K562 (cell line): ENCODE measurements at regions not wholly inside any gene's neighbourhood (a gene's known extent, or its start where the extent isn't known, plus 50 kb on each side); places are given as distances from the start of the nearest gene placed in this dataset.

Experiments used
- ARID1B ChIP-seq: fragments of 450-650 bp; IDR thresholded peaks from 2 replicates; pipeline ENCODE4 v1.6.1; 2016; ENCODE audit warnings: antibody characterized with exemption, mild to moderate bottlenecking, inconsistent platforms
- CBX1 ChIP-seq: sonication (generic); IDR thresholded peaks from 2 replicates; pipeline ENCODE4 v1.6.1; 2016; ENCODE audit warnings: antibody characterized with exemption, low read depth, mild to moderate bottlenecking
- CCAR2 ChIP-seq: fragments of 200-400 bp; formaldehyde crosslinking; IDR thresholded peaks from 2 replicates; pipeline ENCODE4 v1.6.1; 2017; ENCODE audit warnings: mild to moderate bottlenecking, low read depth, low read length
- CHAMP1 ChIP-seq: fragments of 450-650 bp; IDR thresholded peaks from 2 replicates; pipeline ENCODE4 v1.6.1; 2016; ENCODE audit warnings: mild to moderate bottlenecking
- CREM ChIP-seq: IDR thresholded peaks from 2 replicates; pipeline ENCODE4 v1.6.1; 2014; ENCODE audit warnings: antibody characterized with exemption, low read depth
- E2F1 ChIP-seq: sonication (generic); formaldehyde crosslinking; IDR thresholded peaks from 2 replicates; pipeline ENCODE4 v1.8.1; 2023; ENCODE audit warnings: mild to moderate bottlenecking, missing genetic modification reagents, moderate library complexity
- HDAC6 ChIP-seq: IDR thresholded peaks from 2 replicates; pipeline ENCODE4 v1.6.1; 2012; ENCODE audit warnings: low read depth, mild to moderate bottlenecking, control low read depth, inconsistent platforms, low read length, moderate library complexity
- HDAC8 ChIP-seq: fragments of 450-650 bp; IDR thresholded peaks from 2 replicates; pipeline ENCODE4 v1.6.1; 2016; ENCODE audit warnings: mild to moderate bottlenecking, missing genetic modification characterization, moderate library complexity, missing compliant biosample characterization
- HEY1 ChIP-seq: fragments of 250-450 bp; sonication (Bioruptor Pico); IDR thresholded peaks from 2 replicates; pipeline ENCODE4 v1.5.0; 2020; ENCODE audit warnings: mild to moderate bottlenecking, moderate library complexity, borderline replicate concordance
- MCM3 ChIP-seq: fragments of 450-650 bp; IDR thresholded peaks from 2 replicates; pipeline ENCODE4 v1.6.1; 2016
- MYNN ChIP-seq, 2 experiments: sonication (generic); formaldehyde crosslinking in 1 of 2; IDR thresholded peaks; 2 replicates each; pipeline versions ENCODE4 v1.5.0 to v1.6.1; 2016 to 2020; ENCODE audit warnings: antibody characterized with exemption in 1 of 2, missing genetic modification reagents in 1 of 2
- NCOA1 ChIP-seq: fragments of 450-650 bp; IDR thresholded peaks from 2 replicates; pipeline ENCODE4 v1.6.1; 2016; ENCODE audit warnings: low read depth
- NFRKB ChIP-seq: fragments of 450-650 bp; IDR thresholded peaks from 2 replicates; pipeline ENCODE4 v1.6.1; 2016; ENCODE audit warnings: low read depth
- RBM22 ChIP-seq: fragments of 200-400 bp; formaldehyde crosslinking; IDR thresholded peaks from 2 replicates; pipeline ENCODE4 v1.6.1; 2018; ENCODE audit warnings: low read length, low read depth; ENCODE audit not compliant: poor library complexity, severe bottlenecking
- RBM25 ChIP-seq: fragments of 200-400 bp; formaldehyde crosslinking; IDR thresholded peaks from 2 replicates; pipeline ENCODE4 v1.6.1; 2018; ENCODE audit warnings: low read length, low read depth, moderate library complexity; ENCODE audit not compliant: severe bottlenecking
- SMARCC2 ChIP-seq: fragments of 450-650 bp; IDR thresholded peaks from 2 replicates; pipeline ENCODE4 v1.6.1; 2017; ENCODE audit warnings: antibody characterized with exemption, moderate library complexity, mild to moderate bottlenecking, low read depth
- SRSF9 ChIP-seq: fragments of 200-400 bp; formaldehyde crosslinking; IDR thresholded peaks from 2 replicates; pipeline ENCODE4 v1.6.1; 2017; ENCODE audit warnings: low read depth, low read length, borderline replicate concordance
- TAF7 ChIP-seq: fragments of 450-650 bp; IDR thresholded peaks from 2 replicates; pipeline ENCODE4 v1.6.1; 2016; ENCODE audit warnings: missing genetic modification characterization, missing compliant biosample characterization
- TEAD2 ChIP-seq: fragments of 450-650 bp; IDR thresholded peaks from 2 replicates; pipeline ENCODE4 v1.6.1; 2016; ENCODE audit warnings: missing genetic modification characterization, control low read depth, missing compliant biosample characterization
- THAP7 ChIP-seq: fragments of 250-450 bp; sonication (Bioruptor Pico); IDR thresholded peaks from 2 replicates; pipeline ENCODE4 v1.5.0; 2021
- THRAP3 ChIP-seq: fragments of 450-650 bp; IDR thresholded peaks from 2 replicates; pipeline ENCODE4 v1.6.1; 2016; ENCODE audit warnings: mild to moderate bottlenecking, inconsistent platforms, borderline replicate concordance
- ZNF143 ChIP-seq: sonication (generic); formaldehyde crosslinking; IDR thresholded peaks from 2 replicates; pipeline ENCODE4 v1.9.0; 2022; ENCODE audit warnings: mild to moderate bottlenecking, missing genetic modification reagents
- ZNF253 ChIP-seq: fragments of 250-450 bp; sonication (Bioruptor Pico); conservative IDR thresholded peaks from 2 replicates; pipeline ENCODE4 v1.6.1; 2021; ENCODE audit warnings: mild to moderate bottlenecking
- ZNF3 ChIP-seq: fragments of 250-450 bp; sonication (Bioruptor Pico); IDR thresholded peaks from 2 replicates; pipeline ENCODE4 v1.5.0; 2021; ENCODE audit warnings: mild to moderate bottlenecking, moderate library complexity
- ZNF311 ChIP-seq: fragments of 250-450 bp; sonication (Bioruptor Pico); IDR thresholded peaks from 2 replicates; pipeline ENCODE4 v1.4.0; 2020; ENCODE audit warnings: mild to moderate bottlenecking, moderate library complexity
- ZNF830 ChIP-seq: fragments of 250-450 bp; sonication (Bioruptor Pico); IDR thresholded peaks from 2 replicates; pipeline ENCODE4 v1.5.0; 2021; ENCODE audit warnings: mild to moderate bottlenecking
- ZSCAN29 ChIP-seq: fragments of 450-650 bp; IDR thresholded peaks from 2 replicates; pipeline ENCODE4 v1.6.1; 2017

- TF ChIP-seq NCOA1 (peak; percentile 96), RBM22 (no peak), ZNF3 (CRISPR knock-in tag) (no peak), TAF7 (no peak), ZSCAN29 (no peak), ZNF311 (peak; percentile 80), E2F1 (no peak), HDAC8 (no peak), CHAMP1 (peak; percentile 97), RBM25 (no peak), MCM3 (no peak), THAP7 (CRISPR knock-in tag) (no peak), ZNF830 (CRISPR knock-in tag) (no peak), TEAD2 (tag) (peak; percentile 70), HEY1 (CRISPR knock-in tag) (peak; percentile 51; the same call in 1 of the 2 replicates), NFRKB (no peak), THRAP3 (no peak), CCAR2 (no peak), ZNF253 (no peak), SRSF9 (no peak), HDAC6 (no peak), CREM (peak; percentile 74; the same call in 1 of the 2 replicates), CBX1 (no peak), ZNF143 (no peak), ARID1B (peak; percentile 100), MYNN (IDR thresholded peaks at IDR 0.05) (peak; percentile 75; the same call in 1 of the 2 replicates), MYNN (CRISPR knock-in tag; IDR thresholded peaks at IDR 0.05) (no peak), SMARCC2 (peak; percentile 97)
These were observed 102.3 kb upstream of the GRIN3A start (continued) for GRCh38 chr9:101840694-101841188.
